ENCODE measurements at regions not wholly inside any gene's neighbourhood (a gene's known extent, or its start where the extent isn't known, plus 50 kb on each side); places are given as distances from the start of the nearest gene placed in this dataset.

DNA sequence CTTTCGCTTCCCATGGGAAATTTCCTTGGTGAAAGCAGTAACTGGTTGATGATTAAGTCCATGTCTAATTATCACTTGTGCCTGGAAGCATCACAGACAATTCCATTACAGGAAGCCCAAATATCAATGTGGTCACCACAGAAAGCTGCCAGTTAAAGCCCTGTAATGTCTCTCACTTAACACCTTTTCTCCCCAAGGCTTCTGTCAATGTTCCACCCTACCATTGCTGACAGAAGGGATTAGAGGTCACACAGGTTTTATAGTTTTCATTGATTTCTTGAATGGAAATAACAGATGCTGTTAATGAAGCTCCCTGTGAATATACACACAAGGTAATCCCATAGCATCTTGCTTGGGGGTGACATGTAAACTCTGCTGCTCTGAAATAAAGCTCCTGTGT, 279.2 kb downstream of the COX7C start:
- Histone ChIP-seq H3K4me3 (ENCODE audit: extremely low read depth, insufficient read depth, low read length, poor library complexity, severe bottlenecking) (no peak overlapping the region), H3K4me1 (ENCODE audit: control insufficient read depth, insufficient read depth, low read length, poor library complexity, severe bottlenecking) (no peaks in the 10 kb centered on the region), H3K9me3 (ENCODE audit: control insufficient read depth, low read length) (peaks cover 3% of the 10 kb centered on the region), H3K27ac (ENCODE audit: low read depth, low read length, severe bottlenecking) (no peak overlapping the region), H3K36me3 (ENCODE audit: control insufficient read depth, insufficient read depth, low read length) (no peaks in the 10 kb centered on the region)
- no CpG with 5 or more reads among the region's 1 CpG for WGBS, 2 experiments (ENCODE audit: insufficient coverage in 2 of 2)

DNA sequence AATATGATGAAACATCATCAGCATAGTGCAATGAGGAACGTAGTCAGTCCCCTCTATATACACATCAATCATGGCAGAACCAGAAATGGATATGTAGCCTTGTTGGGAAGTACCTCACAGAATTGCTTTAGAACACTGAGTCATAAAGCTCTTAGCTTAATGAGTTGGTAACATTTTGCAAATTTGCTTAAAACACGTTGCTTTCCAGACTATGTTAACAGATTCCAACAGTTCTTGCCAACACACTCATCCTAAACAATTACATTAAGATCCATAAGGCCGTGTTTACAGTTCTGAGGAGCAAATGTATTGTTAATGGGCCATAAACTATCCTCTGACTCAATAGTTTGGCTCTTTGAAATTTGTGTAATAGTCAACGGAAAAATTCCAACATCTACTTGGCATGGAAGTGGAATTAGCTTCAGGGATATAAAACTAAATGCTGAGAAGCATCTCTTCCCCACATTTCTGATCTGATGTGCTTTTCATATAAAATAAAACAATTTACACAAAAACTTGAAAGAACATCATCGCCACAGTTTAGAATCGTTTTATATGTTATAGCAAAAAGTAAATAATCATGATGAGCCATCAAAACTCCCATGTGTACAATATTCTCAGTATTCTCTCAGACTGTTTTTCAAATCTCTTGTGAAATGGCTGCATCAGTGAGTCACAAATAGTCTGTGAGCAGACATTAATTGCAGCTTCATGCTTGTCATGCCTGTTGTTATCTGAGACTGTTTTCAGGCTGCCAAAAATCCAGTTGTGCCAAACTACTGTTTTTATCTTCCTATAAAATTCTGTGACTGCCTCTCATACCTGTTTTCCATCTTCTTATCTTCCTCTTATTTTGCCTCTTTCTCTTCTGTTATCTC, 291.9 kb downstream of the COX7C start:
- H3K4me3 ChIP-seq (ENCODE audit: extremely low read depth, insufficient read depth, low read length, poor library complexity, severe bottlenecking), result no peak overlapping the region
- H3K4me1 ChIP-seq (ENCODE audit: control insufficient read depth, insufficient read depth, low read length, poor library complexity, severe bottlenecking), result peaks cover 16% of the 10 kb centered on the region
- no CpG with 5 or more reads among the region's 6 CpGs for WGBS, 2 experiments (ENCODE audit: insufficient coverage in 2 of 2)
- no peaks in the 10 kb centered on the region for H3K9me3 ChIP-seq (ENCODE audit: control insufficient read depth, low read length)
- H3K36me3 ChIP-seq (ENCODE audit: control insufficient read depth, insufficient read depth, low read length), result no peaks in the 10 kb centered on the region
- H3K27ac ChIP-seq (ENCODE audit: low read depth, low read length, severe bottlenecking), result peak overlapping the region; percentile 89

GRCh38 chr5:86917117-86917579, 299.4 kb downstream of the COX7C start:
- Histone ChIP-seq H3K27ac (ENCODE audit: low read depth, low read length, severe bottlenecking) (no peak overlapping the region), H3K4me1 (ENCODE audit: control insufficient read depth, insufficient read depth, low read length, poor library complexity, severe bottlenecking) (no peaks in the 10 kb centered on the region), H3K9me3 (ENCODE audit: control insufficient read depth, low read length) (no peaks in the 10 kb centered on the region), H3K4me3 (ENCODE audit: extremely low read depth, insufficient read depth, low read length, poor library complexity, severe bottlenecking) (no peak overlapping the region), H3K36me3 (ENCODE audit: control insufficient read depth, insufficient read depth, low read length) (no peaks in the 10 kb centered on the region)
- WGBS, 2 experiments (ENCODE audit: insufficient coverage in 2 of 2), result 23 to 65% methylated on average over 2 of the region's 2 CpGs

DNA sequence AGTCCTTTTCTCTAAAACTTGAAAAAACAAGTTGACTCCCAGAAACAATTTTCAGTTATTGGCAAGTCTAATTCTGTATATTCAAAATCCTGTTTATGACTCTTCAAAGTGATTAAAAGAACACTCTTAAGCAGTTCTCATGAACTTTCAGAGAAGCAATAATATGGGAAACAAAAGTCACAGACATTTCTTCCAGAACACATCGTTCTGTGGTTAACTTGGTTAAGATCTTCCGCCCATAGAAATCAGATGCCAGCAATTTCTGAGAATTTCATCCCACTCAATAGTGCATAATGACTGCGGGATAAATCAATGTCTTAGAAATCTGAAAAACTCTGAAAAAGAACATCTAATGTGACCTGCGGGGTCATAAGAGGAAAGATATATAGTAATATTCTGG, 300.5 kb downstream of the COX7C start:
- Histone ChIP-seq H3K4me3 (ENCODE audit: extremely low read depth, insufficient read depth, low read length, poor library complexity, severe bottlenecking) (no peak overlapping the region), H3K9me3 (ENCODE audit: control insufficient read depth, low read length) (no peaks in the 10 kb centered on the region), H3K4me1 (ENCODE audit: control insufficient read depth, insufficient read depth, low read length, poor library complexity, severe bottlenecking) (no peaks in the 10 kb centered on the region), H3K36me3 (ENCODE audit: control insufficient read depth, insufficient read depth, low read length) (no peaks in the 10 kb centered on the region), H3K27ac (ENCODE audit: low read depth, low read length, severe bottlenecking) (no peak overlapping the region)
- 88 to 89% methylated on average over 2 of the region's 4 CpGs for WGBS, 2 experiments (ENCODE audit: insufficient coverage in 2 of 2)

GRCh38 chr5:86926033-86926432, 308.3 kb downstream of the COX7C start:
- no CpG with 5 or more reads among the region's 1 CpG for WGBS, 2 experiments (ENCODE audit: insufficient coverage in 2 of 2)
- Histone ChIP-seq H3K4me3 (ENCODE audit: extremely low read depth, insufficient read depth, low read length, poor library complexity, severe bottlenecking) (no peak overlapping the region), H3K27ac (ENCODE audit: low read depth, low read length, severe bottlenecking) (no peak overlapping the region), H3K9me3 (ENCODE audit: control insufficient read depth, low read length) (no peaks in the 10 kb centered on the region), H3K4me1 (ENCODE audit: control insufficient read depth, insufficient read depth, low read length, poor library complexity, severe bottlenecking) (no peaks in the 10 kb centered on the region), H3K36me3 (ENCODE audit: control insufficient read depth, insufficient read depth, low read length) (no peaks in the 10 kb centered on the region)

DNA sequence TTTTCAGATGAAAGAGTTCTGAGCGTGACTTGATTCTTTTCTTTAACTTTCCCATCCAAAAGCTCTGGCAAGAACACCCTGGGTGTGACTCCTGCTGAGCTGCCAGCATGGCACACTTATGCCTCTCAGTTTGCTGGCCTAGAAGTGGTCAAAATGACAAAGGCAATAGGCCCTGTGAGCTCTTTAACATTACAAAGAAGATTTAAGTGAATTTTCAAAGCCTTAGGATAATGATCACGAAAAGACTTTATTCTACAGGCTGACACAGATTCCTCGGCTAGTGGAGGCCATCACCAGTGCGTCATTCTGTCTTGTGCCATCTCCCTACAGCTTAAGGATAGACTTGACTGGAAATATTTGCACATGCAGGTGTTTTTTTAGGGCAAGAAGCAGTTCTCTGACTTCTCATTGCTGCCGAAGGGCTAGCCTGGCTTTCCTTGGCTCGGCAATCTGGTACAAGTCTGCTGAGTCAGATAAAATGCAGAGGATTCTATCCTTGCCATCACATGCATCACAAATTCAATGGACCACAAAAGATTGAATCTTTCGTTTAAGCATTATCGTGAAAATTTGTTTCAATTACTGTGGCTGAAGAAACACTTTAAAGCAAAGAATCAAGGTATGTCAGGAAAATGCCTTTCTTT, 311.5 kb downstream of the COX7C start:
- Histone ChIP-seq H3K36me3 (ENCODE audit: control insufficient read depth, insufficient read depth, low read length) (no peaks in the 10 kb centered on the region), H3K9me3 (ENCODE audit: control insufficient read depth, low read length) (no peaks in the 10 kb centered on the region), H3K4me1 (ENCODE audit: control insufficient read depth, insufficient read depth, low read length, poor library complexity, severe bottlenecking) (no peaks in the 10 kb centered on the region), H3K27ac (ENCODE audit: low read depth, low read length, severe bottlenecking) (no peak overlapping the region), H3K4me3 (ENCODE audit: extremely low read depth, insufficient read depth, low read length, poor library complexity, severe bottlenecking) (no peak overlapping the region)
- 29 to 33% methylated on average over 2 to 4 of the region's 8 CpGs for WGBS, 2 experiments (ENCODE audit: insufficient coverage in 2 of 2)

GRCh38 chr5:86951761-86952160, 315.9 kb upstream of the RASA1 start:
- Histone ChIP-seq H3K9me3 (ENCODE audit: control insufficient read depth, low read length) (no peaks in the 10 kb centered on the region), H3K27ac (ENCODE audit: low read depth, low read length, severe bottlenecking) (no peak overlapping the region), H3K4me3 (ENCODE audit: extremely low read depth, insufficient read depth, low read length, poor library complexity, severe bottlenecking) (no peak overlapping the region), H3K36me3 (ENCODE audit: control insufficient read depth, insufficient read depth, low read length) (no peaks in the 10 kb centered on the region), H3K4me1 (ENCODE audit: control insufficient read depth, insufficient read depth, low read length, poor library complexity, severe bottlenecking) (no peaks in the 10 kb centered on the region)
- no CpG with 5 or more reads among the region's 3 CpGs for WGBS, 2 experiments (ENCODE audit: insufficient coverage in 2 of 2)

DNA sequence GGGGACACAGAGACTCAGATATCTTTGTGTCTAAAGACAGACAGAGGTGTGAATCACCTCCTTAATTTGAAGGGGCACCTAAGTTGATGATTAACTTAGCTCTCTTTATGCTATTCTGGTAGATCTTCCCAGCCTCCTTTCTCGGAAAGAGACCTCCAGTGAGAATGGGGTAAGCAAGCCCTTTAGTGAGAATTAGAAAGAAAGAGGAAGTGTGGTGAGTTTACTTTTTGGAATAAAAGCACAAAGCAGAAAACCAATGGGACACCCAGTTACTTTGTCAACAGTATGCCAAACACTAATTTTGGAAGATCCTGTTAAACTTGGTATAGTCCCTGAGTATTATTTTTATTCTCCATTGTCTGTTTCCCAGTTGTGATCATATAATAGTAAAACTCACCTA, 302.8 kb upstream of the RASA1 start:
- H3K36me3 ChIP-seq (ENCODE audit: control insufficient read depth, insufficient read depth, low read length), result no peaks in the 10 kb centered on the region
- no peak overlapping the region for H3K4me3 ChIP-seq (ENCODE audit: extremely low read depth, insufficient read depth, low read length, poor library complexity, severe bottlenecking)
- H3K27ac ChIP-seq (ENCODE audit: low read depth, low read length, severe bottlenecking), result no peak overlapping the region
- H3K9me3 ChIP-seq (ENCODE audit: control insufficient read depth, low read length), result no peaks in the 10 kb centered on the region
- WGBS, 2 experiments (ENCODE audit: insufficient coverage in 2 of 2), result 100% methylated on average over 1 of the region's 1 CpG; no CpG with 5 or more reads in 1 of the 2 experiments
- H3K4me1 ChIP-seq (ENCODE audit: control insufficient read depth, insufficient read depth, low read length, poor library complexity, severe bottlenecking), result peaks cover 4% of the 10 kb centered on the region

DNA sequence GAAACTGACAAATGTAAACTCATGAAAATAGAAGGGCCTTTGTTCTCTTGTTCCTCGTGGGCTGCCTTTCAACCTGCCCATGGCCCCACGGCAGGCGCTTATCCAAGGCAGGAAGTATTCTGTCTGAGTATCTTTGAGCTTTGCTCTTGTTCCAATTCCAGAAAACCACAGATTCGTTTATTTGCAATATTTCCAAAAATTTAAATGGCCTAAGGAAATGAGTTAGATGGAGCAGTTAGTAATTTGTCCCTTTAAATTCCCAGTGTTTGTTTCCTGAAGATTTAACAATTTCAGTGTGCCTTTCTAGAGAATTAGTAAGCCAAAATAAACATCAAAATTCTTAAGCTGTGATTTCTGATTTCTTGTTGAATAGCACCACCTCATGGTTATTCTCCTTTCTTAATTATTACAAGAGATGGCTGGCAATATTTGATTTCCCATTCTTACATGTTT, 299.4 kb upstream of the RASA1 start:
- Histone ChIP-seq H3K36me3 (ENCODE audit: control insufficient read depth, insufficient read depth, low read length) (no peaks in the 10 kb centered on the region), H3K4me3 (ENCODE audit: extremely low read depth, insufficient read depth, low read length, poor library complexity, severe bottlenecking) (no peak overlapping the region), H3K9me3 (ENCODE audit: control insufficient read depth, low read length) (no peaks in the 10 kb centered on the region), H3K27ac (ENCODE audit: low read depth, low read length, severe bottlenecking) (peak overlapping the region; percentile 6), H3K4me1 (ENCODE audit: control insufficient read depth, insufficient read depth, low read length, poor library complexity, severe bottlenecking) (peaks cover 4% of the 10 kb centered on the region)
- 0 to 45% methylated on average over 1 to 3 of the region's 4 CpGs for WGBS, 2 experiments (ENCODE audit: insufficient coverage in 2 of 2)

DNA sequence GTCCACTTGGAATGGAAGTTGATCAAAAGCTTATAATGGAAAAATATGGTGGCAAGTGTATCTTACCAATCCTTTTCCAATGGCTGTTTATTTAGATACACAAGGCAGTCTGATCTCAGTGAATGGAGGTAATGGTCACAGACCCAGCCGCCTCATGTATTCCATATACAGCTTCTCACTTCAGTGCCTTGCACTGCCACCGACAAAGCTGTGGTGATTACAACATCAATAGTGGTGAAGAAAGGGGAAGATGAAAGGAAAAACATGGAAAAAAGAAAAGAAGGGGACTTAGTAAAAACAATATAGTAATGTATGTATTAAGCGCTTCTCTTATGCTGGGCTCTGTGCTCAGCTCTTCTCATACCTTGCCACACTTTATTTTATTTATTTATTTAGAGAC, 297.3 kb upstream of the RASA1 start:
- no CpG with 5 or more reads among the region's 3 CpGs for WGBS, 2 experiments (ENCODE audit: insufficient coverage in 2 of 2)
- no peak overlapping the region for H3K27ac ChIP-seq (ENCODE audit: low read depth, low read length, severe bottlenecking)
- H3K9me3 ChIP-seq (ENCODE audit: control insufficient read depth, low read length), result no peaks in the 10 kb centered on the region
- no peaks in the 10 kb centered on the region for H3K36me3 ChIP-seq (ENCODE audit: control insufficient read depth, insufficient read depth, low read length)
- H3K4me1 ChIP-seq (ENCODE audit: control insufficient read depth, insufficient read depth, low read length, poor library complexity, severe bottlenecking), result peaks cover 4% of the 10 kb centered on the region
- H3K4me3 ChIP-seq (ENCODE audit: extremely low read depth, insufficient read depth, low read length, poor library complexity, severe bottlenecking), result no peak overlapping the region

Data from mesodermal cell (in vitro differentiated cells).